H1 (cell line): ENCODE measurements at regions not wholly inside any gene's neighbourhood (a gene's known extent, or its start where the extent isn't known, plus 50 kb on each side); places are given as distances from the start of the nearest gene placed in this dataset.

Experiments
- CTCF ChIA-PET: fragments of 300-600 bp; sonication (Branson Sonifier 250); formaldehyde crosslinking; loops from one replicate; lab custom pipeline; 2021; ENCODE audit not compliant: partially characterized antibody; lab: Charles Lee
- POLR2A ChIA-PET: fragments of 300-600 bp; sonication (Branson Sonifier 250); formaldehyde crosslinking; loops from one replicate; lab custom pipeline; 2021; ENCODE audit warnings: inconsistent platforms; ENCODE audit not compliant: partially characterized antibody; lab: Charles Lee
- DNase-seq, 2 experiments: peaks; one replicate each; pipeline versions ENCODE4 v3.0.0 to v3.0.0-alpha.2; 2010 to 2022; ENCODE audit warnings: low spot score in 2 of 2, low read depth in 1 of 2, mixed read lengths in 1 of 2
- FAIRE-seq: peaks from 2 replicates; lab custom pipeline; 2011; peaks lifted over from hg19 to GRCh38; lab: Jason Lieb, UNC
- H2AFZ ChIP-seq: 2 replicates; pipeline ENCODE4 v1.8.1; 2012; ENCODE audit warnings: low read length, inconsistent platforms
- H2AK5ac ChIP-seq: 2 replicates; pipeline ENCODE4 v1.6.1; 2013; ENCODE audit warnings: low read depth, low read length
- H2BK120ac ChIP-seq: replicated peaks from 2 replicates; pipeline ENCODE3; 2013; ENCODE audit warnings: low read depth, low read length, inconsistent platforms
- H2BK12ac ChIP-seq: 2 replicates; pipeline ENCODE4 v1.6.1; 2013; ENCODE audit warnings: low read depth, low read length
- H2BK15ac ChIP-seq: 2 replicates; pipeline ENCODE4 v1.6.1; 2013; ENCODE audit warnings: low read length
- H2BK20ac ChIP-seq: 2 replicates; pipeline ENCODE4 v1.6.1; 2013; ENCODE audit warnings: low read length
- H2BK5ac ChIP-seq: 2 replicates; pipeline ENCODE4 v1.6.1; 2013; ENCODE audit warnings: low read depth, low read length
- H3K14ac ChIP-seq: 2 replicates; pipeline ENCODE4 v1.6.1; 2013; ENCODE audit warnings: inconsistent platforms; ENCODE audit not compliant: insufficient read length
- H3K18ac ChIP-seq: 2 replicates; pipeline ENCODE4 v1.6.1; 2013; ENCODE audit warnings: low read length; ENCODE audit errors: extremely low read depth
- H3K23ac ChIP-seq: 2 replicates; pipeline ENCODE4 v1.6.1; 2013; ENCODE audit warnings: inconsistent platforms; ENCODE audit not compliant: insufficient read length
- H3K23me2 ChIP-seq: 2 replicates; pipeline ENCODE4 v1.6.1; 2013; ENCODE audit warnings: low read depth, low read length
- H3K27ac ChIP-seq: 2 replicates; pipeline ENCODE4 v1.6.1; 2011; ENCODE audit warnings: low read depth, low read length, inconsistent platforms
- H3K27me3 ChIP-seq, 4 experiments: replicated peaks in 1 of 4; 1 replicate in 1 of 4; 2 replicates in 3 of 4; pipeline versions ENCODE4 v1.6.1 to v1.8.1; 2011 to 2013; ENCODE audit warnings: low read length in 3 of 4, mild to moderate bottlenecking in 3 of 4, inconsistent platforms in 2 of 4, mixed read lengths in 2 of 4, moderate library complexity in 1 of 4; ENCODE audit not compliant: control insufficient read depth in 3 of 4, insufficient read depth in 3 of 4; ENCODE audit errors: extremely low read depth in 1 of 4
- H3K36me3 ChIP-seq, 4 experiments: 2 replicates each; pipeline versions ENCODE4 v1.6.1 to v1.8.1; 2011 to 2013; ENCODE audit warnings: mild to moderate bottlenecking in 4 of 4, low read length in 3 of 4, moderate library complexity in 2 of 4, control low read depth in 1 of 4, inconsistent platforms in 1 of 4; ENCODE audit not compliant: insufficient read depth in 4 of 4, control insufficient read depth in 2 of 4
- H3K4ac ChIP-seq: replicated peaks from 2 replicates; pipeline ENCODE3; 2013; ENCODE audit warnings: low read length, low read depth, mixed read lengths, inconsistent platforms; ENCODE audit not compliant: insufficient read length
- H3K4me1 ChIP-seq, 4 experiments: replicated peaks in 1 of 4; 1 replicate in 1 of 4; 2 replicates in 3 of 4; pipeline versions ENCODE4 v1.6.1 to v1.8.1; 2011 to 2013; ENCODE audit warnings: low read length in 3 of 4, inconsistent platforms in 2 of 4, mixed read lengths in 1 of 4; ENCODE audit not compliant: insufficient read depth in 4 of 4, control insufficient read depth in 3 of 4
- H3K4me2 ChIP-seq, 2 experiments: 2 replicates each; pipeline versions ENCODE4 v1.6.1 to v1.8.1; 2011 to 2013; ENCODE audit warnings: low read depth in 2 of 2, low read length in 2 of 2, control low read depth in 1 of 2, inconsistent platforms in 1 of 2, mild to moderate bottlenecking in 1 of 2; ENCODE audit not compliant: insufficient read depth in 1 of 2
- H3K4me3 ChIP-seq, 4 experiments: fragments of 200-600, 300-600 bp in 1 of 4; sonication (generic), shearing (Covaris generic), sonication (Bioruptor Twin) in 1 of 4; 2 replicates each; pipeline versions ENCODE4 v1.5.1 to v1.8.1; 2011 to 2016; ENCODE audit warnings: low read length in 4 of 4, low read depth in 3 of 4, control low read depth in 2 of 4, inconsistent platforms in 2 of 4, mild to moderate bottlenecking in 2 of 4, mixed read lengths in 1 of 4, moderate library complexity in 1 of 4; ENCODE audit not compliant: insufficient read depth in 2 of 4; ENCODE audit errors: extremely low read depth in 1 of 4
- H3K56ac ChIP-seq: replicated peaks from 2 replicates; pipeline ENCODE3; 2013; ENCODE audit warnings: low read depth, mild to moderate bottlenecking, mixed read lengths, low read length, inconsistent platforms; ENCODE audit not compliant: insufficient read length
- H3K79me1 ChIP-seq: 2 replicates; pipeline ENCODE4 v1.6.1; 2013; ENCODE audit warnings: low read depth, low read length, control low read depth
- H3K79me2 ChIP-seq, 2 experiments: 2 replicates each; pipeline versions ENCODE4 v1.6.1 to v1.8.1; 2012 to 2013; ENCODE audit warnings: low read length in 2 of 2, mild to moderate bottlenecking in 2 of 2, inconsistent platforms in 1 of 2; ENCODE audit not compliant: insufficient read depth in 2 of 2, control insufficient read depth in 1 of 2
- H3K9ac ChIP-seq, 4 experiments: replicated peaks in 1 of 4; 1 replicate in 1 of 4; 2 replicates in 3 of 4; pipeline versions ENCODE4 v1.6.1 to v1.8.1; 2011 to 2013; ENCODE audit warnings: low read depth in 3 of 4, low read length in 3 of 4, control low read depth in 2 of 4, mild to moderate bottlenecking in 2 of 4, moderate library complexity in 2 of 4, inconsistent platforms in 1 of 4; ENCODE audit errors: extremely low read depth in 1 of 4
- H3K9me3 ChIP-seq, 2 experiments: 2 replicates each; pipeline versions ENCODE4 v1.6.1 to v1.8.1; 2012 to 2013; ENCODE audit warnings: mild to moderate bottlenecking in 2 of 2, moderate library complexity in 2 of 2, control low read depth in 1 of 2, inconsistent platforms in 1 of 2, low read depth in 1 of 2, low read length in 1 of 2, mixed read lengths in 1 of 2; ENCODE audit not compliant: insufficient read depth in 2 of 2
- H4K20me1 ChIP-seq, 2 experiments: replicated peaks in 1 of 2; 2 replicates each; pipeline versions ENCODE3 to v1.8.1; 2011 to 2013; ENCODE audit warnings: inconsistent platforms in 2 of 2, low read length in 2 of 2, mild to moderate bottlenecking in 1 of 2; ENCODE audit not compliant: insufficient read depth in 2 of 2, control insufficient read depth in 1 of 2
- H4K5ac ChIP-seq: 2 replicates; pipeline ENCODE4 v1.6.1; 2013; ENCODE audit warnings: low read length, low read depth, mixed read lengths, inconsistent platforms; ENCODE audit not compliant: insufficient read length
- H4K8ac ChIP-seq: 2 replicates; pipeline ENCODE4 v1.8.0; 2013; ENCODE audit warnings: mild to moderate bottlenecking, moderate library complexity, low read length, inconsistent platforms; ENCODE audit not compliant: insufficient read depth; ENCODE audit errors: extremely low read depth
- H4K91ac ChIP-seq: replicated peaks from 2 replicates; pipeline ENCODE3; 2013; ENCODE audit warnings: low read length, mixed read lengths, inconsistent platforms; ENCODE audit not compliant: insufficient read length
- SP1 ChIP-seq: IDR thresholded peaks from 2 replicates; pipeline ENCODE4 v1.6.1; 2011; ENCODE audit warnings: low read depth, low read length
- SP2 ChIP-seq: IDR thresholded peaks from 2 replicates; pipeline ENCODE4 v1.6.1; 2012; ENCODE audit warnings: mild to moderate bottlenecking, low read length, inconsistent platforms
- SUZ12 ChIP-seq: fragments of 200-600 bp; sonication (generic); IDR thresholded peaks from 2 replicates; pipeline ENCODE4 v1.6.1; 2012; ENCODE audit warnings: mild to moderate bottlenecking, inconsistent platforms, low read length, moderate library complexity, mixed read lengths
- WGBS, 2 experiments: shearing (Covaris generic) in 1 of 2; methylation state at CpG; one replicate each; pipeline versions ENCODE4 v1.1.6 to v1.1.7; 2013 to 2015; ENCODE audit warnings: low lambda C conversion rate in 2 of 2, mixed read lengths in 2 of 2, inconsistent platforms in 1 of 2, low coverage in 1 of 2, missing lambda C conversion rate in 1 of 2; ENCODE audit not compliant: insufficient replicate concordance in 2 of 2, insufficient coverage in 1 of 2, insufficient read length in 1 of 2; ENCODE audit errors: extremely low coverage in 1 of 2, missing lambda C conversion rate in 1 of 2; 5-methylcytosine and 5-hydroxymethylcytosine counted together
- TF ChIP-seq, protein P1 (sequence below), 3 experiments: IDR thresholded peaks; 1 replicate in 2 of 3; 2 replicates in 1 of 3; pipeline versions ENCODE4 v1.5.1 to v1.6.1; 2011; ENCODE audit warnings: low read length in 3 of 3, mild to moderate bottlenecking in 3 of 3, inconsistent platforms in 2 of 3, low read depth in 1 of 3, moderate library complexity in 1 of 3; ENCODE audit not compliant: insufficient read depth in 1 of 3; ENCODE audit errors: control extremely low read depth in 1 of 3

DNA sequence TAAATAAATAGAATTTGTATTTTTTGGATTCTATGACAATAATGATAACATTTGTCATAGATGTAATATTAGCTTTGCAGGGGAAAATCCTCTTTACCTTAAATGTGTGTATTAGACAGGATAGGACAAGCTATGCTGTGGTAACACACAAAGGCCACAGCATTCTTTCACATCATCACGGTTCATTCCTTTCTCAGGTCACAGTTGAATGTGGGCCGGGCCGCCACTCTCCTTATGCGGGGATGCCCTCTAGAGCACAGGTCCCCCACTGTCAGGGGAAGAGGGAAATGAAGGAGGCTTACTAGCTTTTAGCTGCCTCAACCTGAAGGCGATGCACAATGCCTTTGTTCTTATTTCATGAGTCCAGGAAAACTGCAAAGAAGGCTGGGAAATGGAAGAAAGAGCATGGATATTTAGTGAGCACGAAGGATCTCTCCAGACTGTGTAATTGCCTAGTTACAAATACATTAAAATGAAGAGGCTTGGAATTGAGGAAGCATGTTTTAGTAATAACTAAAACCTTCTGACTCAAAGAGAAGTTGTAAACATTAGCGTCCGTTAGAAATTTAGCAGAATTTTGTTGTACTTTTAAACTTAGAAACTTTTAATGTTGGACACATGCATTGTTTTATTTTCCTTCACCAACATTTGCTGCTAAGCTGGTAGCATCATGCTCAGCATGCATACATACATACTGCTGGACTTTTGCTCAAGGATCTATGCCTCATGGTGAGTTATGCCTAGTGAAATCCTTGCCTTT is 248.9 kb upstream of the FOXQ1 start:
- Histone ChIP-seq H4K5ac (no peak overlapping the region), H2AK5ac (no peak overlapping the region), H4K8ac (no peak overlapping the region), H3K27ac (no peak overlapping the region), H3K36me3 (no peaks in the 10 kb centered on the region), H3K79me1 (no peaks in the 10 kb centered on the region), H4K91ac (no peak overlapping the region), H3K14ac (no peak overlapping the region), H2BK5ac (no peak overlapping the region), H3K56ac (no peak overlapping the region), H3K18ac (no peak overlapping the region), H2BK12ac (0 out of 2 replicates have a peak overlapping the region, but pooled peaks have one; percentile 23), H3K9ac (no peak overlapping the region), H3K4me2 (no peak overlapping the region), H3K4me1 (0 out of 7 replicates have a peak, but pooled peaks cover 0 to 2% (median 0%) of the 10 kb centered on the region in 4 experiments), H3K4me3 (no peak overlapping the region), H3K4ac (no peak overlapping the region), H3K27me3 (no peaks in the 10 kb centered on the region), H3K23me2 (peaks cover 2% of the 10 kb centered on the region; the same call in 1 of the 2 replicates), H2BK120ac (no peak overlapping the region), H3K79me2 (no peaks in the 10 kb centered on the region), H2BK20ac (no peak overlapping the region), H2BK15ac (no peak overlapping the region), H4K20me1 (no peaks in the 10 kb centered on the region), H3K23ac (no peak overlapping the region), H3K9me3 (no peaks in the 10 kb centered on the region), H2AFZ (no peak overlapping the region)
- POLR2A ChIA-PET, result no interaction called here
- peak in 1 of 2 experiments; percentile 9 for DNase-seq
- CTCF ChIA-PET, result interaction anchor here (0.5 to 2.1 kb wide), 11 partner anchors 9 to 351 kb away, joined by 3 to 9 read pairs (median 3); no protein-coding TSS in a partner anchor
- 73% methylated on average over 8 of the region's 8 CpGs; no CpG with 5 or more reads in 1 of the 2 experiments for WGBS, 2 experiments
- FAIRE-seq, result no peak
- TF ChIP-seq SP1, result no peak
- no peak for TF ChIP-seq SP2
- TF ChIP-seq, protein P1, sequence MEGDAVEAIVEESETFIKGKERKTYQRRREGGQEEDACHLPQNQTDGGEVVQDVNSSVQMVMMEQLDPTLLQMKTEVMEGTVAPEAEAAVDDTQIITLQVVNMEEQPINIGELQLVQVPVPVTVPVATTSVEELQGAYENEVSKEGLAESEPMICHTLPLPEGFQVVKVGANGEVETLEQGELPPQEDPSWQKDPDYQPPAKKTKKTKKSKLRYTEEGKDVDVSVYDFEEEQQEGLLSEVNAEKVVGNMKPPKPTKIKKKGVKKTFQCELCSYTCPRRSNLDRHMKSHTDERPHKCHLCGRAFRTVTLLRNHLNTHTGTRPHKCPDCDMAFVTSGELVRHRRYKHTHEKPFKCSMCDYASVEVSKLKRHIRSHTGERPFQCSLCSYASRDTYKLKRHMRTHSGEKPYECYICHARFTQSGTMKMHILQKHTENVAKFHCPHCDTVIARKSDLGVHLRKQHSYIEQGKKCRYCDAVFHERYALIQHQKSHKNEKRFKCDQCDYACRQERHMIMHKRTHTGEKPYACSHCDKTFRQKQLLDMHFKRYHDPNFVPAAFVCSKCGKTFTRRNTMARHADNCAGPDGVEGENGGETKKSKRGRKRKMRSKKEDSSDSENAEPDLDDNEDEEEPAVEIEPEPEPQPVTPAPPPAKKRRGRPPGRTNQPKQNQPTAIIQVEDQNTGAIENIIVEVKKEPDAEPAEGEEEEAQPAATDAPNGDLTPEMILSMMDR (IDR thresholded peaks at IDR 0.05; ENCODE audit: control extremely low read depth in 1 of 3, insufficient read depth in 1 of 3, low read depth in 1 of 3, low read length in 3 of 3), result peak; percentile 37 to 47 (median 43); a peak in 3 of 4 replicates
- TF ChIP-seq SUZ12, result no peak
